Neural progenitor cell (in vitro differentiated cells): ENCODE measurements at regions not wholly inside any gene's neighbourhood (a gene's known extent, or its start where the extent isn't known, plus 50 kb on each side); places are given as distances from the start of the nearest gene placed in this dataset.

ENCODE experiments used
- EZH2 ChIP-seq: fragments of 200-600 bp; sonication (generic); IDR thresholded peaks from 2 replicates; pipeline ENCODE4 v1.6.1; 2017; ENCODE audit warnings: antibody characterized with exemption, mild to moderate bottlenecking, moderate library complexity
- EZH2phosphoT487 ChIP-seq: fragments of 200-600 bp; sonication (generic); IDR thresholded peaks from 2 replicates; pipeline ENCODE4 v1.6.1; 2017; ENCODE audit warnings: antibody characterized with exemption
- TF ChIP-seq, protein P1 (sequence below): fragments of 200-600 bp; sonication (generic); IDR thresholded peaks from 2 replicates; pipeline ENCODE4 v1.5.1; 2017; ENCODE audit warnings: antibody characterized with exemption, mild to moderate bottlenecking

- TF ChIP-seq, protein P1, sequence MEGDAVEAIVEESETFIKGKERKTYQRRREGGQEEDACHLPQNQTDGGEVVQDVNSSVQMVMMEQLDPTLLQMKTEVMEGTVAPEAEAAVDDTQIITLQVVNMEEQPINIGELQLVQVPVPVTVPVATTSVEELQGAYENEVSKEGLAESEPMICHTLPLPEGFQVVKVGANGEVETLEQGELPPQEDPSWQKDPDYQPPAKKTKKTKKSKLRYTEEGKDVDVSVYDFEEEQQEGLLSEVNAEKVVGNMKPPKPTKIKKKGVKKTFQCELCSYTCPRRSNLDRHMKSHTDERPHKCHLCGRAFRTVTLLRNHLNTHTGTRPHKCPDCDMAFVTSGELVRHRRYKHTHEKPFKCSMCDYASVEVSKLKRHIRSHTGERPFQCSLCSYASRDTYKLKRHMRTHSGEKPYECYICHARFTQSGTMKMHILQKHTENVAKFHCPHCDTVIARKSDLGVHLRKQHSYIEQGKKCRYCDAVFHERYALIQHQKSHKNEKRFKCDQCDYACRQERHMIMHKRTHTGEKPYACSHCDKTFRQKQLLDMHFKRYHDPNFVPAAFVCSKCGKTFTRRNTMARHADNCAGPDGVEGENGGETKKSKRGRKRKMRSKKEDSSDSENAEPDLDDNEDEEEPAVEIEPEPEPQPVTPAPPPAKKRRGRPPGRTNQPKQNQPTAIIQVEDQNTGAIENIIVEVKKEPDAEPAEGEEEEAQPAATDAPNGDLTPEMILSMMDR, result no peak
- TF ChIP-seq EZH2phosphoT487 (no peak), EZH2 (no peak)
Measured at GRCh38 chrX:41003506-41004270, 81.6 kb upstream of the USP9X start.
